ENCODE measurements at regions not wholly inside any gene's neighbourhood (a gene's known extent, or its start where the extent isn't known, plus 50 kb on each side); places are given as distances from the start of the nearest gene placed in this dataset.

- in situ Hi-C loops (cut with MboI; ENCODE audit: low pct_unique_long_range_greater_than_20kb, low sequenced_read_pairs): no loop called here
- no peak for DNase-seq
These were observed 84.5 kb downstream of the SOX9 start for GRCh38 chr17:72205357-72205756.

- in situ Hi-C loops (cut with MboI; ENCODE audit: low pct_unique_long_range_greater_than_20kb, low sequenced_read_pairs): no loop called here
- DNase-seq: no peak
These were observed 85.0 kb downstream of the SOX9 start for GRCh38 chr17:72205822-72206221.

- no peak for DNase-seq
- in situ Hi-C loops (cut with MboI; ENCODE audit: low pct_unique_long_range_greater_than_20kb, low sequenced_read_pairs): no loop called here
These were observed 85.6 kb downstream of the SOX9 start for GRCh38 chr17:72206376-72206775.

- in situ Hi-C loops (cut with MboI; ENCODE audit: low pct_unique_long_range_greater_than_20kb, low sequenced_read_pairs): no loop called here
- DNase-seq: no peak
These were observed 88.0 kb downstream of the SOX9 start for GRCh38 chr17:72208832-72209231.

- in situ Hi-C loops (cut with MboI; ENCODE audit: low pct_unique_long_range_greater_than_20kb, low sequenced_read_pairs): no loop called here
- DNase-seq: no peak
These were observed 91.2 kb downstream of the SOX9 start for GRCh38 chr17:72212041-72212440.

- no peak for DNase-seq
- in situ Hi-C loops (cut with MboI; ENCODE audit: low pct_unique_long_range_greater_than_20kb, low sequenced_read_pairs): no loop called here
These were observed 94.7 kb downstream of the SOX9 start for GRCh38 chr17:72215490-72215889.

- no peak for DNase-seq
- in situ Hi-C loops (cut with MboI; ENCODE audit: low pct_unique_long_range_greater_than_20kb, low sequenced_read_pairs): no loop called here
These were observed 95.1 kb downstream of the SOX9 start for GRCh38 chr17:72215928-72216327.

- DNase-seq: no peak
- in situ Hi-C loops (cut with MboI; ENCODE audit: low pct_unique_long_range_greater_than_20kb, low sequenced_read_pairs): no loop called here
These were observed 98.5 kb downstream of the SOX9 start for GRCh38 chr17:72219137-72219823.

- DNase-seq: no peak
- in situ Hi-C loops (cut with MboI; ENCODE audit: low pct_unique_long_range_greater_than_20kb, low sequenced_read_pairs): no loop called here
These were observed 99.1 kb downstream of the SOX9 start for GRCh38 chr17:72219824-72220493.

GRCh38 chr17:72222661-72223380, 102.0 kb downstream of the SOX9 start:
- in situ Hi-C loops (cut with MboI; ENCODE audit: low pct_unique_long_range_greater_than_20kb, low sequenced_read_pairs): no loop called here
- DNase-seq: no peak

GRCh38 chr17:72223866-72224291, 103.1 kb downstream of the SOX9 start:
- in situ Hi-C loops (cut with MboI; ENCODE audit: low pct_unique_long_range_greater_than_20kb, low sequenced_read_pairs): no loop called here
- DNase-seq: no peak

- in situ Hi-C loops (cut with MboI; ENCODE audit: low pct_unique_long_range_greater_than_20kb, low sequenced_read_pairs): no loop called here
- no peak for DNase-seq
These were observed 105.5 kb downstream of the SOX9 start for GRCh38 chr17:72226322-72226721.

- DNase-seq: no peak
- in situ Hi-C loops (cut with MboI; ENCODE audit: low pct_unique_long_range_greater_than_20kb, low sequenced_read_pairs): no loop called here
These were observed 113.2 kb downstream of the SOX9 start for GRCh38 chr17:72233986-72234385.

- in situ Hi-C loops (cut with MboI; ENCODE audit: low pct_unique_long_range_greater_than_20kb, low sequenced_read_pairs): no loop called here
- DNase-seq: no peak
These were observed 114.2 kb downstream of the SOX9 start for GRCh38 chr17:72234985-72235384.

- in situ Hi-C loops (cut with MboI; ENCODE audit: low pct_unique_long_range_greater_than_20kb, low sequenced_read_pairs): no loop called here
- no peak for DNase-seq
These were observed 116.3 kb downstream of the SOX9 start for GRCh38 chr17:72236980-72237633.

- in situ Hi-C loops (cut with MboI; ENCODE audit: low pct_unique_long_range_greater_than_20kb, low sequenced_read_pairs): no loop called here
These were observed 117.4 kb downstream of the SOX9 start for GRCh38 chr17:72238157-72238673.

GRCh38 chr17:72239548-72239947, 118.7 kb downstream of the SOX9 start:
- in situ Hi-C loops (cut with MboI; ENCODE audit: low pct_unique_long_range_greater_than_20kb, low sequenced_read_pairs): no loop called here
- DNase-seq: no peak

More at GRCh38 chr17:72238157-72238673, 117.4 kb downstream of the SOX9 start:
- no peak for DNase-seq

- in situ Hi-C loops (cut with MboI; ENCODE audit: low pct_unique_long_range_greater_than_20kb, low sequenced_read_pairs): no loop called here
These were observed 119.5 kb downstream of the SOX9 start for GRCh38 chr17:72240333-72240732.

GRCh38 chr17:72244494-72244893, 123.7 kb downstream of the SOX9 start:
- in situ Hi-C loops (cut with MboI; ENCODE audit: low pct_unique_long_range_greater_than_20kb, low sequenced_read_pairs): no loop called here
- no peak for DNase-seq

More at GRCh38 chr17:72240333-72240732, 119.5 kb downstream of the SOX9 start:
- no peak for DNase-seq

All from KBM-7 (cell line).